ENCODE measurements at regions not wholly inside any gene's neighbourhood (a gene's known extent, or its start where the extent isn't known, plus 50 kb on each side); places are given as distances from the start of the nearest gene placed in this dataset.
"Not testable (repeated sequence)": the region's sequence is repeated elsewhere in the genome, so short reads cannot be mapped to it uniquely, and the experiment has no call there.

- TF ChIP-seq CTCF (conservative IDR thresholded peaks at IDR 0.05; ENCODE audit: low read depth, low read length); POLR2A (IDR thresholded peaks at IDR 0.05; ENCODE audit: low read depth, low read length); CEBPB (IDR thresholded peaks at IDR 0.05; ENCODE audit: low read depth, low read length); BHLHE40 (IDR thresholded peaks at IDR 0.05; ENCODE audit: low read depth, low read length); RFX5 (IDR thresholded peaks at IDR 0.05; ENCODE audit: low read depth, low read length); USF2 (IDR thresholded peaks at IDR 0.05; ENCODE audit: low read depth, low read length); FOS (IDR thresholded peaks at IDR 0.05; ENCODE audit: low read depth, low read length); RAD21 (IDR thresholded peaks at IDR 0.05; ENCODE audit: low read length); RCOR1 (IDR thresholded peaks at IDR 0.05; ENCODE audit: insufficient replicate concordance, low read length); MAFK (IDR thresholded peaks at IDR 0.05; ENCODE audit: low read depth, low read length); MXI1 (IDR thresholded peaks at IDR 0.05; ENCODE audit: borderline replicate concordance, low read depth, low read length); SMC3 (IDR thresholded peaks at IDR 0.05; ENCODE audit: low read depth, low read length); MAZ (IDR thresholded peaks at IDR 0.05; ENCODE audit: borderline replicate concordance, low read depth, low read length): not testable (repeated sequence)
- TF ChIP-seq, protein P1, sequence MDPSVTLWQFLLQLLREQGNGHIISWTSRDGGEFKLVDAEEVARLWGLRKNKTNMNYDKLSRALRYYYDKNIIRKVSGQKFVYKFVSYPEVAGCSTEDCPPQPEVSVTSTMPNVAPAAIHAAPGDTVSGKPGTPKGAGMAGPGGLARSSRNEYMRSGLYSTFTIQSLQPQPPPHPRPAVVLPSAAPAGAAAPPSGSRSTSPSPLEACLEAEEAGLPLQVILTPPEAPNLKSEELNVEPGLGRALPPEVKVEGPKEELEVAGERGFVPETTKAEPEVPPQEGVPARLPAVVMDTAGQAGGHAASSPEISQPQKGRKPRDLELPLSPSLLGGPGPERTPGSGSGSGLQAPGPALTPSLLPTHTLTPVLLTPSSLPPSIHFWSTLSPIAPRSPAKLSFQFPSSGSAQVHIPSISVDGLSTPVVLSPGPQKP (IDR thresholded peaks at IDR 0.05; ENCODE audit: borderline replicate concordance, low read depth, low read length): not testable (repeated sequence)
Measured at GRCh38 chrX:988530-988929, 223.9 kb downstream of the CRLF2 start.
